ENCODE measurements at regions not wholly inside any gene's neighbourhood (a gene's known extent, or its start where the extent isn't known, plus 50 kb on each side); places are given as distances from the start of the nearest gene placed in this dataset.

DNA sequence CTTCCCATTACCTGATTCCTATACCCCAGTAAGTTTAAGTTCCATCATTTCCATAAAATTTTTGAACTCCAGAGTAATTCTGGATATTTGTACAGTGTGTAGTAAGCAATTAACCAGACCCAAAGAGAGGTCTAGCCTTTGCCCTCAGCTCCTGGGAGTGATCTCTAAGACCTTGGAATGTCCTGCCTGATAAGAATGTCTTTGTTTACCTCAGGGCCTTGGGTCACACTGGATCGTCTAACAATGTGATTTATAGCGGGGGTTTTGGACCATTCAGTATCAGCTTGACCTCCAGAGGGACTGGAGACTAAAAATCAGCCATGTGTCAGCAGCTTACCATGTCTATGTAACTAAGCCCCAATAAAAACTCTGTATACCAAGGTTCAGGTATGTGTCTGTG, 330.9 kb upstream of the PPP1R2C start:
- no peaks in the 10 kb centered on the region for H3K36me3 Mint-ChIP-seq (ENCODE audit: low read depth)
- TF ChIP-seq, protein P1, sequence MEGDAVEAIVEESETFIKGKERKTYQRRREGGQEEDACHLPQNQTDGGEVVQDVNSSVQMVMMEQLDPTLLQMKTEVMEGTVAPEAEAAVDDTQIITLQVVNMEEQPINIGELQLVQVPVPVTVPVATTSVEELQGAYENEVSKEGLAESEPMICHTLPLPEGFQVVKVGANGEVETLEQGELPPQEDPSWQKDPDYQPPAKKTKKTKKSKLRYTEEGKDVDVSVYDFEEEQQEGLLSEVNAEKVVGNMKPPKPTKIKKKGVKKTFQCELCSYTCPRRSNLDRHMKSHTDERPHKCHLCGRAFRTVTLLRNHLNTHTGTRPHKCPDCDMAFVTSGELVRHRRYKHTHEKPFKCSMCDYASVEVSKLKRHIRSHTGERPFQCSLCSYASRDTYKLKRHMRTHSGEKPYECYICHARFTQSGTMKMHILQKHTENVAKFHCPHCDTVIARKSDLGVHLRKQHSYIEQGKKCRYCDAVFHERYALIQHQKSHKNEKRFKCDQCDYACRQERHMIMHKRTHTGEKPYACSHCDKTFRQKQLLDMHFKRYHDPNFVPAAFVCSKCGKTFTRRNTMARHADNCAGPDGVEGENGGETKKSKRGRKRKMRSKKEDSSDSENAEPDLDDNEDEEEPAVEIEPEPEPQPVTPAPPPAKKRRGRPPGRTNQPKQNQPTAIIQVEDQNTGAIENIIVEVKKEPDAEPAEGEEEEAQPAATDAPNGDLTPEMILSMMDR (IDR thresholded peaks at IDR 0.05; ENCODE audit: unreplicated experiment in 3 of 3), result no peak
- H3K27me3 Mint-ChIP-seq (ENCODE audit: low read depth), result no peaks in the 10 kb centered on the region
- H3K4me3 Mint-ChIP-seq, result no peak overlapping the region
- no peaks in the 10 kb centered on the region for H3K9me3 Mint-ChIP-seq
- no peaks in the 10 kb centered on the region for H3K4me1 Mint-ChIP-seq
- H3K27ac Mint-ChIP-seq, result no peak overlapping the region

DNA sequence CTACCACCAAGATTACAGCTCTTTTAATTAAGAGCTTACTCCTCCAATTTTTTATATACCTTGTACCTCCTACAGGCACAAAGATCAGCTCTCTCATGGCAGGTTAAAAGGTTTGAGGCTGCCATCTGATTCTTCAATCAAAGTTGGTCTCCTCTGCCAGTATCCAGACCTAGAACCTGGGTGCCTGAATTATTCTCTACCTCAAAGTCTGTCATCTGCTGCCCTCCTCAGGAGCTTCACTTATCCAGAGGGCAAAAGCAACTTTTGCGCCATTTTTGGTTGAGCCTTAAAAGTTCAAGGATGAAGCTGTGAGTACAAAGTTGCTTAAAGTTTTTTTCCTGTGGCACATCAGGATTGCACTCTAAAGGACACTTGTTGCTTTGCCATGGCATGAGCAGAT, 343.7 kb upstream of the PPP1R2C start:
- H3K4me1 Mint-ChIP-seq, result no peaks in the 10 kb centered on the region
- H3K27ac Mint-ChIP-seq, result no peak overlapping the region
- TF ChIP-seq, protein P1 (IDR thresholded peaks at IDR 0.05; ENCODE audit: unreplicated experiment in 3 of 3), result no peak
- no peak overlapping the region for H3K4me3 Mint-ChIP-seq
- H3K27me3 Mint-ChIP-seq (ENCODE audit: low read depth), result no peaks in the 10 kb centered on the region
- H3K36me3 Mint-ChIP-seq (ENCODE audit: low read depth), result no peaks in the 10 kb centered on the region
- no peaks in the 10 kb centered on the region for H3K9me3 Mint-ChIP-seq

DNA sequence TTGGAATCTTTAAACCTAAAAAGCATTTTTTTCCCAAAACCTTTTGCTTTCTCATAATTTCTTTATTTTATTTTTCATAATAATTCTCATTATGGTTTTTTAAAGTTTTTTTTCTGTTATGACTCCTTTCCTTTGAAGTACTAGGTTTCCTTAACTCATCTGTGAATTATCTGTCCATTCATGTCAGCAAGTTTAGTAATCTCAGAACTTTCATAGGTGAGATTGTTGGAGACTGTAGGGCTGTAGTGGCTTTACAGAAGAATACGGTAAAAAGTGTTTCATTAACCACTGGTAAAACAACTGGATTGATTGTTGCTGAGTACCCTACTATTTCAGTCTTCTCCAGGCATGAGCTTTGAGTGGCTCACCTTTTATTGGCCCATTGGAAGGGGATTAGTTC, 361.7 kb upstream of the PPP1R2C start:
- no peaks in the 10 kb centered on the region for H3K9me3 Mint-ChIP-seq

DNA sequence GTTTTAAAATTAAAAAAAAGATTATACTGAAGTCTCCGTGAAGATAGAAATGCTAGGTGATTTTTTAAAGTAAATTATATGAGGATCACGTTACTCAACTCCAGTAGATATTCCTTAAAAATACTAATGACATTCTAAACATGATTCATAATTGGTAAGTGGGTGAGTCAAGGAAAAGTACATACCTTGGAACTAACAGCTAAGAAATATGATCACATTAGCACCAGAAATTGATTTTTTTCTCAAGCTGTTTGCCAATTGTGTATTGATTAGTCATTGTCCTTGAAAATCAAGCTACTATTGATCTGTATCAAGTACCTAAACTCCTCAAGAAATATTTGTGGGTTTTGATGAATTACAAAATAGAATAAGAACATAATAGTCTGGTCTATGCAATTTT, 362.6 kb upstream of the PPP1R2C start:
- H3K27ac Mint-ChIP-seq, result no peak overlapping the region
- H3K4me1 Mint-ChIP-seq, result peaks cover 8% of the 10 kb centered on the region
- H3K4me3 Mint-ChIP-seq, result no peak overlapping the region
- TF ChIP-seq, protein P1 (IDR thresholded peaks at IDR 0.05; ENCODE audit: unreplicated experiment in 3 of 3), result no peak
- H3K9me3 Mint-ChIP-seq, result no peaks in the 10 kb centered on the region
- no peaks in the 10 kb centered on the region for H3K27me3 Mint-ChIP-seq (ENCODE audit: low read depth)
- no peaks in the 10 kb centered on the region for H3K36me3 Mint-ChIP-seq (ENCODE audit: low read depth)

More for the DNA sequence above, 361.7 kb upstream of the PPP1R2C start:
- TF ChIP-seq, protein P1 (IDR thresholded peaks at IDR 0.05; ENCODE audit: unreplicated experiment in 3 of 3), result no peak
- Mint-ChIP-seq H3K4me3 (no peak overlapping the region), H3K27me3 (ENCODE audit: low read depth) (no peaks in the 10 kb centered on the region), H3K4me1 (peaks cover 8% of the 10 kb centered on the region), H3K27ac (no peak overlapping the region), H3K36me3 (ENCODE audit: low read depth) (no peaks in the 10 kb centered on the region)

DNA sequence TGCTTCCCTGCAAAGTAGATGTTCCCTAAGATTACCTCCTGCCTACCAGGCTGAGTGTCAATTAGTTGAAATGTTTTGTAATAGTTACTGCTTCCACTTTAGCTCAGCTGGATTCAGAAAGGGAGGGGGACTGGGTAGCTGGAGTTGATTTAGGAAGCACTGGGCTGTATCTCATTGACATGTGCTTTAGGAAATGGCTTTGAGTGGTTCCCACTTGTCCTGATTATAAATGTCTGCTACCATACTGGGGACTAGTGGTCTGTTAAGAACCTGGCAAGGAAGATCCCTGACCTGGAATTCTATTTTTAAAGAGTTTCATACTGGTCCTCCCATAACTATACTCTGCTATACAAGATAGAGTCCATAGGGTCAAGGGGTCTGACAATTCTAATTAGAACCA, 363.9 kb upstream of the PPP1R2C start:
- Mint-ChIP-seq H3K4me3 (no peak overlapping the region), H3K27me3 (ENCODE audit: low read depth) (no peaks in the 10 kb centered on the region), H3K27ac (no peak overlapping the region), H3K4me1 (no peaks in the 10 kb centered on the region), H3K9me3 (no peaks in the 10 kb centered on the region), H3K36me3 (ENCODE audit: low read depth) (no peaks in the 10 kb centered on the region)
- TF ChIP-seq, protein P1 (IDR thresholded peaks at IDR 0.05; ENCODE audit: unreplicated experiment in 3 of 3), result no peak

DNA sequence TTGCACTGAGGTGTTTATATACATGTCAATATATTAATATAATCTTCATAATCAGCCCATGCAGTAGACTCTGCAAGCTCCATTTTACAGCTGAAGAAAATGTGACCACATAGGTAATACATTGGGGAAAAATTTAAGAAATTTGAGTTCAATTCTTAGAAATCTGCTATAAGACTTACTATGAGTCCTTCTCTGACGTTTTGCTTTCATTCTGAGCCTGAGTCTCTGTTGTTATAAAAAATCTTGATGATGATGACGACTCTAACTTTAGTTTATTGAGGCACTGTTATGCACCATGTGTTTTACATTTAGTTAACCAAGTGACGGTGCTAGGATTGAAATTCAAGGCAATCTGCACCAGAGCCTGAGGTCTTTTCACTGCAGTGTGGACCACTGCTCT, 370.3 kb upstream of the PPP1R2C start:
- TF ChIP-seq, protein P1 (IDR thresholded peaks at IDR 0.05; ENCODE audit: unreplicated experiment in 3 of 3), result no peak
- Mint-ChIP-seq H3K4me3 (no peak overlapping the region), H3K4me1 (no peaks in the 10 kb centered on the region)

More for the DNA sequence above, 370.3 kb upstream of the PPP1R2C start:
- no peaks in the 10 kb centered on the region for H3K36me3 Mint-ChIP-seq (ENCODE audit: low read depth)
- no peak overlapping the region for H3K27ac Mint-ChIP-seq
- H3K27me3 Mint-ChIP-seq (ENCODE audit: low read depth), result no peaks in the 10 kb centered on the region
- no peaks in the 10 kb centered on the region for H3K9me3 Mint-ChIP-seq
